IMR-90 (cell line): ENCODE measurements at regions not wholly inside any gene's neighbourhood (a gene's known extent, or its start where the extent isn't known, plus 50 kb on each side); places are given as distances from the start of the nearest gene placed in this dataset.

Source experiments
- ATAC-seq: fragments of 200-7000 bp; cut with Tn5 transposase; 2 replicates; pipeline ENCODE4 v1.9.1; 2020; ENCODE audit warnings: low read depth, mild to moderate bottlenecking, moderate library complexity
- BruUV-seq: library from RNA; stranded (reverse); fragments of 400-500 nt; replicated peaks from 2 replicates; lab custom pipeline; 2021; lab: Mats Ljungman, UMichigan
- CTCF ChIA-PET: fragments of 300-600 bp; formaldehyde crosslinking; extraction: SDS; loops from one replicate; lab custom pipeline; 2021; ENCODE audit warnings: antibody characterized with exemption; lab: Yijun Ruan, JAX
- POLR2A ChIA-PET: fragments of 300-600 bp; sonication (Branson Sonifier 250); formaldehyde crosslinking; loops from one replicate; lab custom pipeline; 2022; ENCODE audit warnings: antibody characterized with exemption; ENCODE audit not compliant: unreplicated experiment; lab: Charles Lee
- DNase-seq: peaks from one replicate; pipeline ENCODE4 v3.0.0; 2013
- H2AFZ ChIP-seq: replicated peaks from 2 replicates; pipeline ENCODE3; 2013; ENCODE audit warnings: low read length, mild to moderate bottlenecking; ENCODE audit not compliant: poor library complexity
- H2AK5ac ChIP-seq: 2 replicates; pipeline ENCODE4 v1.6.1; 2013; ENCODE audit warnings: low read depth, low read length, inconsistent platforms
- H2AK9ac ChIP-seq: replicated peaks from 2 replicates; pipeline ENCODE3; 2013; ENCODE audit warnings: mild to moderate bottlenecking, low read depth, low read length, moderate library complexity; ENCODE audit not compliant: poor library complexity
- H2BK120ac ChIP-seq: 2 replicates; pipeline ENCODE4 v1.6.1; 2013; ENCODE audit warnings: low read depth, low read length, inconsistent platforms
- H2BK15ac ChIP-seq: 3 replicates; pipeline ENCODE4 v1.6.1; 2013; ENCODE audit warnings: low read depth, low read length, inconsistent platforms
- H2BK20ac ChIP-seq: 2 replicates; pipeline ENCODE4 v1.6.1; 2013; ENCODE audit warnings: low read depth, mild to moderate bottlenecking, inconsistent platforms, low read length, moderate library complexity
- H2BK5ac ChIP-seq: 2 replicates; pipeline ENCODE4 v1.6.1; 2013; ENCODE audit warnings: mild to moderate bottlenecking, low read depth, low read length, inconsistent platforms; ENCODE audit not compliant: poor library complexity, severe bottlenecking
- H3K14ac ChIP-seq: replicated peaks from 2 replicates; pipeline ENCODE4 v1.6.1; 2013; ENCODE audit warnings: low read depth, low read length, inconsistent platforms
- H3K18ac ChIP-seq: 2 replicates; pipeline ENCODE4 v1.6.1; 2013; ENCODE audit warnings: low read depth, low read length, control low read depth
- H3K23ac ChIP-seq: 2 replicates; pipeline ENCODE4 v1.6.1; 2013; ENCODE audit warnings: low read depth, low read length, inconsistent platforms
- H3K27ac ChIP-seq: 2 replicates; pipeline ENCODE4 v1.5.1; 2013; ENCODE audit warnings: mild to moderate bottlenecking, control low read depth, low read length; ENCODE audit not compliant: insufficient read depth
- H3K27me3 ChIP-seq: 2 replicates; pipeline ENCODE4 v1.6.1; 2013; ENCODE audit warnings: low read length; ENCODE audit not compliant: control insufficient read depth, insufficient read depth
- H3K36me3 ChIP-seq: 2 replicates; pipeline ENCODE4 v1.6.1; 2013; ENCODE audit warnings: low read length, mixed read lengths; ENCODE audit not compliant: control insufficient read depth, insufficient read depth
- H3K4ac ChIP-seq: 2 replicates; pipeline ENCODE4 v1.6.1; 2013; ENCODE audit warnings: low read depth, low read length, inconsistent platforms
- H3K4me1 ChIP-seq: 2 replicates; pipeline ENCODE4 v1.6.1; 2013; ENCODE audit warnings: low read length, mixed read lengths; ENCODE audit not compliant: control insufficient read depth, insufficient read depth
- H3K4me2 ChIP-seq: 2 replicates; pipeline ENCODE4 v1.6.1; 2013; ENCODE audit warnings: low read depth, mild to moderate bottlenecking, control low read depth, low read length, moderate library complexity
- H3K4me3 ChIP-seq: 2 replicates; pipeline ENCODE4 v1.5.1; 2013; ENCODE audit warnings: low read depth, mild to moderate bottlenecking, control low read depth, low read length, moderate library complexity; ENCODE audit not compliant: insufficient read depth
- H3K56ac ChIP-seq: 2 replicates; pipeline ENCODE4 v1.6.1; 2013; ENCODE audit warnings: low read length, inconsistent platforms; ENCODE audit not compliant: insufficient read depth; ENCODE audit errors: extremely low read depth
- H3K79me1 ChIP-seq, 2 experiments: 2 replicates each; pipeline ENCODE4 v1.6.1; 2013; ENCODE audit warnings: low read length in 2 of 2, inconsistent platforms in 1 of 2, low read depth in 1 of 2
- H3K9ac ChIP-seq: 2 replicates; pipeline ENCODE4 v1.6.1; 2013; ENCODE audit warnings: low read depth, low read length, control low read depth
- H3K9me1 ChIP-seq: 2 replicates; pipeline ENCODE4 v1.6.1; 2013; ENCODE audit warnings: low read length, inconsistent platforms; ENCODE audit not compliant: insufficient read depth
- H3K9me3 ChIP-seq: 2 replicates; pipeline ENCODE4 v1.6.1; 2013; ENCODE audit warnings: low read length; ENCODE audit not compliant: control insufficient read depth, insufficient read depth
- H4K20me1 ChIP-seq: 2 replicates; pipeline ENCODE4 v1.6.1; 2013; ENCODE audit warnings: low read length, inconsistent platforms; ENCODE audit not compliant: insufficient read depth
- H4K5ac ChIP-seq: 2 replicates; pipeline ENCODE4 v1.6.1; 2013; ENCODE audit warnings: mild to moderate bottlenecking, low read depth, low read length, control low read depth
- H4K8ac ChIP-seq, 2 experiments: 2 replicates each; pipeline ENCODE4 v1.6.1; 2013; ENCODE audit warnings: low read depth in 2 of 2, low read length in 2 of 2, control low read depth in 1 of 2, inconsistent platforms in 1 of 2
- H4K91ac ChIP-seq: 2 replicates; pipeline ENCODE4 v1.6.1; 2013; ENCODE audit warnings: low read depth, low read length, inconsistent platforms; ENCODE audit not compliant: insufficient read depth
- BHLHE40 ChIP-seq: fragments of 150-350 bp; IDR thresholded peaks from 2 replicates; pipeline ENCODE4 v1.6.1; 2016; ENCODE audit warnings: mild to moderate bottlenecking, low read depth, low read length
- CEBPB ChIP-seq: IDR thresholded peaks from 2 replicates; pipeline ENCODE4 v1.6.1; 2012; ENCODE audit warnings: low read depth, low read length, improper control_type of control experiment
- CTCF ChIP-seq: conservative IDR thresholded peaks from 2 replicates; pipeline ENCODE4 v1.5.1; 2012; ENCODE audit warnings: mild to moderate bottlenecking, low read depth, low read length, improper control_type of control experiment
- ELK1 ChIP-seq: fragments of 150-350 bp; IDR thresholded peaks from 2 replicates; pipeline ENCODE4 v1.6.1; 2016; ENCODE audit warnings: low read depth, mild to moderate bottlenecking, low read length, moderate library complexity, borderline replicate concordance
- MAFK ChIP-seq: IDR thresholded peaks from 2 replicates; pipeline ENCODE4 v1.6.1; 2012; ENCODE audit warnings: low read depth, low read length, improper control_type of control experiment
- MAZ ChIP-seq: IDR thresholded peaks from 2 replicates; pipeline ENCODE4 v1.6.1; 2012; ENCODE audit warnings: low read depth, mild to moderate bottlenecking, low read length, improper control_type of control experiment, moderate library complexity, borderline replicate concordance
- MXI1 ChIP-seq: IDR thresholded peaks from 2 replicates; pipeline ENCODE4 v1.6.1; 2012; ENCODE audit warnings: low read depth, mild to moderate bottlenecking, low read length, moderate library complexity, borderline replicate concordance
- POLR2A ChIP-seq: IDR thresholded peaks from 2 replicates; pipeline ENCODE4 v1.6.1; 2012; ENCODE audit warnings: mild to moderate bottlenecking, low read depth, low read length
- RAD21 ChIP-seq: IDR thresholded peaks from 2 replicates; pipeline ENCODE4 v1.6.1; 2012; ENCODE audit warnings: low read length, improper control_type of control experiment
- RFX5 ChIP-seq: IDR thresholded peaks from 2 replicates; pipeline ENCODE4 v1.8.0; 2012; ENCODE audit warnings: low read depth, mild to moderate bottlenecking, low read length, moderate library complexity
- USF2 ChIP-seq: fragments of 150-350 bp; IDR thresholded peaks from 2 replicates; pipeline ENCODE4 v1.6.1; 2017; ENCODE audit warnings: mild to moderate bottlenecking, antibody characterized with exemption, low read length, low read depth
- dilution Hi-C: fragments of 300-500 bp; cut with HindIII; formaldehyde crosslinking; loops from one replicate; pipeline ENCODE4 v1.14.3; 2018; ENCODE audit warnings: low sequenced_read_pairs; ENCODE audit not compliant: unreplicated experiment
- in situ Hi-C: fragments of 300-500 bp; cut with MboI; formaldehyde crosslinking; loops from 3 replicates; pipeline ENCODE4 v1.14.3; 2019; ENCODE audit warnings: low sequenced_read_pairs, inconsistent platforms, mixed read lengths
- intact Hi-C: fragments of 100-400 bp; cut with micrococcal nuclease; formaldehyde crosslinking; loops from 2 replicates; pipeline ENCODE4 v1.10.0; 2022

GRCh38 chr15:54812383-54812782 is 384.4 kb downstream of the RSL24D1 start:
- in situ Hi-C loops (loop anchor here (25.0 kb wide), 1 partner anchor 100 kb away; no protein-coding TSS in a partner anchor), dilution Hi-C loops (no loop called here), intact Hi-C loops (no loop called here)
- H4K20me1 ChIP-seq, result no peaks in the 10 kb centered on the region
- CTCF ChIA-PET, result no interaction called here
- no peak overlapping the region for H2BK5ac ChIP-seq
- no peak overlapping the region for H4K8ac ChIP-seq
- H3K23ac ChIP-seq, result no peak overlapping the region
- no peak overlapping the region for H3K18ac ChIP-seq
- H3K4me2 ChIP-seq, result no peak overlapping the region
- no peak for DNase-seq
- H4K5ac ChIP-seq, result no peak overlapping the region
- no peak overlapping the region for H3K56ac ChIP-seq
- no peak overlapping the region for H2AK9ac ChIP-seq
- H3K9ac ChIP-seq, result no peak overlapping the region
- no peak overlapping the region for H4K91ac ChIP-seq
- no TSS peak for BruUV-seq
- no peak overlapping the region for H3K14ac ChIP-seq
- H3K79me1 ChIP-seq, result no peaks in the 10 kb centered on the region
- TF ChIP-seq MXI1 (no peak), MAZ (no peak), CTCF (no peak), POLR2A (no peak), MAFK (no peak), CEBPB (no peak), RAD21 (no peak), RFX5 (no peak), BHLHE40 (no peak), USF2 (no peak), ELK1 (no peak)
- H2AK5ac ChIP-seq, result no peak overlapping the region
- H2BK15ac ChIP-seq, result no peak overlapping the region
- H3K27me3 ChIP-seq, result no peaks in the 10 kb centered on the region
- POLR2A ChIA-PET, result no interaction called here
- H3K27ac ChIP-seq, result no peak overlapping the region
- ATAC-seq, result no peak
- no peak overlapping the region for H3K4me3 ChIP-seq
- no peaks in the 10 kb centered on the region for H3K36me3 ChIP-seq
- H2BK120ac ChIP-seq, result no peak overlapping the region
- H3K4ac ChIP-seq, result no peak overlapping the region
- no peaks in the 10 kb centered on the region for H3K4me1 ChIP-seq
- H2BK20ac ChIP-seq, result no peak overlapping the region
- no peaks in the 10 kb centered on the region for H3K9me1 ChIP-seq
- no peak overlapping the region for H2AFZ ChIP-seq
- peaks cover 11% of the 10 kb centered on the region for H3K9me3 ChIP-seq
